HL-60 (cell line): ENCODE measurements at regions not wholly inside any gene's neighbourhood (a gene's known extent, or its start where the extent isn't known, plus 50 kb on each side); places are given as distances from the start of the nearest gene placed in this dataset.

Source experiments
- DNase-seq, 2 experiments: peaks; one replicate each; pipeline ENCODE4 v3.0.0-alpha.2; 2010 to 2020; ENCODE audit warnings: low read depth in 1 of 2, low spot score in 1 of 2
- H3K27ac ChIP-seq: fragments of 250-450 bp; sonication (Bioruptor Pico); replicated peaks from 2 replicates; pipeline ENCODE4 v1.5.1; 2020; ENCODE audit warnings: mild to moderate bottlenecking, moderate library complexity
- H3K27me3 ChIP-seq: fragments of 250-450 bp; sonication (Bioruptor Pico); 2 replicates; pipeline ENCODE4 v1.5.1; 2021; ENCODE audit warnings: mild to moderate bottlenecking, moderate library complexity; ENCODE audit not compliant: insufficient read depth, poor library complexity, severe bottlenecking
- H3K4me3 ChIP-seq: replicated peaks from 2 replicates; pipeline ENCODE4 v1.5.1; 2011; ENCODE audit warnings: mild to moderate bottlenecking, control low read depth, low read length; ENCODE audit not compliant: insufficient read depth
- CTCF ChIP-seq: IDR thresholded peaks from one replicate; pipeline ENCODE4 v1.5.1; 2011; ENCODE audit warnings: low read length, control low read depth, inconsistent platforms; ENCODE audit not compliant: insufficient read depth
- GABPA ChIP-seq: IDR thresholded peaks from 2 replicates; pipeline ENCODE4 v1.6.1; 2012; ENCODE audit warnings: low read depth
- POLR2AphosphoS5 ChIP-seq: IDR thresholded peaks from 2 replicates; pipeline ENCODE4 v1.6.1; 2012; ENCODE audit warnings: low read depth
- REST ChIP-seq: IDR thresholded peaks from 2 replicates; pipeline ENCODE4 v1.6.1; 2012; ENCODE audit warnings: low read depth; ENCODE audit not compliant: insufficient replicate concordance
- SPI1 ChIP-seq: IDR thresholded peaks from 2 replicates; pipeline ENCODE4 v1.6.1; 2012; ENCODE audit warnings: low read depth, mild to moderate bottlenecking, borderline replicate concordance

DNA sequence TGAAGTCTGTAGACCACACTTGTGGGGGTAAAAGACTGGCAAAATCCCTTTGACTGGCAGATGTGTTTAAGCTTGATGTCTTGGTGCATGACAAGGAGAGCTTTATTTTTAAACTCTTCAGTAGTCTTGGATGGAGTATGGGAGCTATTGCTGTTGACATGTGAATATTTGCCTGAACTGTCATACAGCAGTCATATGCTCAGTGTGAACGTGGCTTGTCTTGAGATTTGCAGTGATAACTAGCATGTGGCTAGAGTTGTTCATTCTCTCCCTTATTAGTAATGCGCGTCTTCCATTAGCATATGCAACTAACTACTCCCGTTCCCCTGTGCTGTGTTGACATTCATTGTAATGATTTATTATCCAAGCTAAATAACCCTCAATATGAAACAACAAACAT lies 523.6 kb upstream of the WWC1 start:
- no peak for DNase-seq

DNA sequence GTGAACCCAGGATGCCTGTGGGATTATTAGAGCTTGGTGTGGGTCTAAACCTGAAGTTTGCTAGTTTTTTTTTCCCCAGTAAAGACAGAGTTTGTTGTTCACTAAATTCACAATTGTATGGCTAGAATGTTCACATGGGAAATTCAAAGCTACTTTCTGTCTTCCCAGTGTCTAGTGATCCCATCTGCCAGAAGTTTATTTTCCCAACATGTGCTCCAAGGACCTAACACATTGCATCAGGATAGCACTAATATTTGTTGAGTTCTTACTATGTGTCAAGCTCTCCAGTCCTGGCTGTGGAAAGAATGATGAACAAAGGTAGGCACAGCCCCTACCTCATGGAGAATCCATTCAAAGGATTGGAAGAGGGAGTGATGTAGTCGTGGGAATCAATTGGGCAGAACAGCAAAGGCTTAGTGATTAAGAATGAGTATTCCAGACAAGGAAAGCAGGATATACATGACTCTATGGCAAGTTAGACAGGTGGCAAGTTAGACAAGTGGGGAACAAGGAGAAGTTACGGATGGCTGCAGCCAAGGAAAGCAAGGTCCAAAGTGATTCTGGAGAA lies 521.5 kb upstream of the WWC1 start:
- DNase-seq: no peak
- no peak overlapping the region for H3K27ac ChIP-seq

More for the DNA sequence above, 523.6 kb upstream of the WWC1 start:
- H3K27me3 ChIP-seq: peaks cover 2% of the 10 kb centered on the region
- H3K4me3 ChIP-seq: no peak overlapping the region
- no peak for TF ChIP-seq REST
- TF ChIP-seq GABPA: no peak
- TF ChIP-seq CTCF: no peak
- no peak for TF ChIP-seq POLR2AphosphoS5
- no peak for TF ChIP-seq SPI1
- H3K27ac ChIP-seq: no peak overlapping the region

More for the DNA sequence above, 521.5 kb upstream of the WWC1 start:
- no peaks in the 10 kb centered on the region for H3K27me3 ChIP-seq
- TF ChIP-seq CTCF (no peak), SPI1 (no peak), REST (no peak), POLR2AphosphoS5 (no peak), GABPA (no peak)
- no peak overlapping the region for H3K4me3 ChIP-seq
